ENCODE measurements at regions not wholly inside any gene's neighbourhood (a gene's known extent, or its start where the extent isn't known, plus 50 kb on each side); places are given as distances from the start of the nearest gene placed in this dataset.

DNA sequence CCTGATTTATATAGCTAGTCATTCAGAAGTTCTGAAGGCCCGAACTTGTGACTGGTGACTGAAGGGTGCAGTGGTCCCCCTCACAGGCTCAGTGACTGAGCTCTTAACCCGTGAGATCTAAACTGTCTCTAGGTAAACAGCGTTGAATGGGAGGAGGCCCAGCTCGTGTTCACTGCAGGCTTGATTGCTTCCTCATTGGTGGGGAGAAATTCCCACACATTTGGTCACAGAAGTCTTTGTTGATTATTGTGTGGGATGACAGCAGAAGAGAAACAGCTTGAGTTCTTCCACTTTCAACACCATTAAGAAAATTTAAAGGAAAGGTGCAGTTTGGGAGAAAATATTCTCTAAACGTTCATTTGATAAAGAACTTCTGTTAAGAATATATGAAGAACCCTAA, 1178.0 kb downstream of the UQCRFS1 start:
- TF ChIP-seq, protein P1, sequence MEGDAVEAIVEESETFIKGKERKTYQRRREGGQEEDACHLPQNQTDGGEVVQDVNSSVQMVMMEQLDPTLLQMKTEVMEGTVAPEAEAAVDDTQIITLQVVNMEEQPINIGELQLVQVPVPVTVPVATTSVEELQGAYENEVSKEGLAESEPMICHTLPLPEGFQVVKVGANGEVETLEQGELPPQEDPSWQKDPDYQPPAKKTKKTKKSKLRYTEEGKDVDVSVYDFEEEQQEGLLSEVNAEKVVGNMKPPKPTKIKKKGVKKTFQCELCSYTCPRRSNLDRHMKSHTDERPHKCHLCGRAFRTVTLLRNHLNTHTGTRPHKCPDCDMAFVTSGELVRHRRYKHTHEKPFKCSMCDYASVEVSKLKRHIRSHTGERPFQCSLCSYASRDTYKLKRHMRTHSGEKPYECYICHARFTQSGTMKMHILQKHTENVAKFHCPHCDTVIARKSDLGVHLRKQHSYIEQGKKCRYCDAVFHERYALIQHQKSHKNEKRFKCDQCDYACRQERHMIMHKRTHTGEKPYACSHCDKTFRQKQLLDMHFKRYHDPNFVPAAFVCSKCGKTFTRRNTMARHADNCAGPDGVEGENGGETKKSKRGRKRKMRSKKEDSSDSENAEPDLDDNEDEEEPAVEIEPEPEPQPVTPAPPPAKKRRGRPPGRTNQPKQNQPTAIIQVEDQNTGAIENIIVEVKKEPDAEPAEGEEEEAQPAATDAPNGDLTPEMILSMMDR (IDR thresholded peaks at IDR 0.05): no peak
- TF ChIP-seq POLR2AphosphoS5 (IDR thresholded peaks at IDR 0.05): no peak
